CD4-positive, alpha-beta T cell (primary cell): ENCODE measurements at regions not wholly inside any gene's neighbourhood (a gene's known extent, or its start where the extent isn't known, plus 50 kb on each side); places are given as distances from the start of the nearest gene placed in this dataset.

Experiments
- ATAC-seq: fragments of 200-7000 bp; cut with Tn5 transposase; one replicate; pipeline ENCODE4 v1.10.0; 2022; ENCODE audit warnings: mild to moderate bottlenecking; ENCODE audit not compliant: poor library complexity
- CTCF ChIA-PET: fragments of 350-600 bp; sonication (Branson Sonifier 250); formaldehyde crosslinking; loops from one replicate; lab custom pipeline; 2021; ENCODE audit warnings: antibody characterized with exemption, inconsistent platforms; lab: Charles Lee
- POLR2A ChIA-PET: fragments of 350-600 bp; sonication (Branson Sonifier 250); formaldehyde crosslinking; loops from one replicate; lab custom pipeline; 2021; ENCODE audit warnings: antibody characterized with exemption, inconsistent platforms; lab: Charles Lee
- DNase-seq, 14 experiments: peaks; one replicate each; pipeline ENCODE4 v3.0.0-alpha.2; 2013 to 2020; ENCODE audit warnings: mixed read lengths in 2 of 14
- H3K27ac ChIP-seq, 2 donors: one replicate each; pipeline versions ENCODE4 v1.5.1 to v1.7.0; 2013; ENCODE audit warnings: low read length in 2 of 2, low read depth in 1 of 2, mild to moderate bottlenecking in 1 of 2
- H3K27me3 ChIP-seq, 2 experiments: 1 replicate in 1 of 2; 2 replicates in 1 of 2; pipeline versions ENCODE4 v1.6.1 to v1.7.0; 2013; ENCODE audit warnings: low read length in 2 of 2, control low read depth in 1 of 2, mild to moderate bottlenecking in 1 of 2, moderate library complexity in 1 of 2; ENCODE audit not compliant: insufficient read depth in 2 of 2, control insufficient read depth in 1 of 2
- H3K36me3 ChIP-seq: one replicate; pipeline ENCODE4 v1.6.1; 2013; ENCODE audit warnings: low read length, control low read depth; ENCODE audit not compliant: insufficient read depth
- H3K4me1 ChIP-seq: one replicate; pipeline ENCODE4 v1.6.1; 2013; ENCODE audit warnings: low read length, control low read depth; ENCODE audit not compliant: insufficient read depth
- H3K4me3 ChIP-seq: one replicate; pipeline ENCODE4 v1.5.1; 2013; ENCODE audit warnings: mild to moderate bottlenecking, low read length, moderate library complexity
- H3K9me3 ChIP-seq, 2 experiments: 1 replicate in 1 of 2; 2 replicates in 1 of 2; pipeline versions ENCODE4 v1.6.1 to v1.7.0; 2013; ENCODE audit warnings: low read length in 2 of 2, mild to moderate bottlenecking in 2 of 2, control low read depth in 1 of 2, moderate library complexity in 1 of 2; ENCODE audit not compliant: control insufficient read depth in 1 of 2, insufficient read depth in 1 of 2
- H3K27ac Mint-ChIP-seq: one replicate; pipeline ENCODE4 v1.8.0; 2020; ENCODE audit warnings: mixed read lengths
- H3K27me3 Mint-ChIP-seq: one replicate; pipeline ENCODE4 v1.8.0; 2021; ENCODE audit warnings: mixed read lengths
- H3K36me3 Mint-ChIP-seq: one replicate; pipeline ENCODE4 v1.8.0; 2021; ENCODE audit warnings: low read depth, mixed read lengths
- H3K4me1 Mint-ChIP-seq: one replicate; pipeline ENCODE4 v1.8.0; 2021; ENCODE audit warnings: low read depth, mixed read lengths
- H3K4me3 Mint-ChIP-seq: one replicate; pipeline ENCODE4 v1.8.0; 2020; ENCODE audit warnings: mild to moderate bottlenecking, mixed read lengths
- H3K9me3 Mint-ChIP-seq: one replicate; pipeline ENCODE4 v1.8.0; 2020; ENCODE audit warnings: mixed read lengths
- CTCF ChIP-seq: fragments of 200-600 bp; IDR thresholded peaks from one replicate; pipeline ENCODE4 v1.8.0; 2022; ENCODE audit warnings: antibody characterized with exemption, mild to moderate bottlenecking
- intact Hi-C, 2 experiments: fragments of 100-400 bp; cut with DNase I in 1 of 2; cut with micrococcal nuclease in 1 of 2; formaldehyde crosslinking; loops; one replicate each; pipeline versions ENCODE4 v1.15.1 to v1.9.0; 2023 to 2025; cut with DNase I, micrococcal nuclease

DNA sequence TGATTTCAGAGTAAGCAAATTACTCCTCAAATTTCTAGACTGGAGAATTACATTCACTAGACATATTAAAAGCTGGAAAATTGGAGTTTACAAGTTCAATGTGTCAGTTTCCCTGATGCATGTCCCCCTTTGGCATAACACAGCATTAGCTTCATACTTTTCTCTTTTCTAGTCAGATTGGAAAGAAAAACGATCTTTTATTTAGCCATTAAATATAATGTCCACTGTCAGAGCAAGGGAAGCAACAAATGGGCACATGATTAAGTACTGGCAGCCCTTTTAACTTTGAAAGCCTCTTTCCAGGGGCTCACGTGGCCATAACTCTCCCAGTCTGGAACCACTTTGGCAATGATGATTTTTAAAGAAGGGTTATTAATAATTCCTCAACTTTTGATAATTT lies 203.3 kb downstream of the KCNN2 start:
- Histone ChIP-seq H3K27ac (no peak overlapping the region), H3K36me3 (no peaks in the 10 kb centered on the region), H3K9me3 (peaks cover 0 to 4% of the 10 kb centered on the region in 2 experiments), H3K4me3 (no peak overlapping the region), H3K4me1 (no peaks in the 10 kb centered on the region), H3K27me3 (no peaks in the 10 kb centered on the region)
- H3K36me3 Mint-ChIP-seq: no peaks in the 10 kb centered on the region
- H3K27ac Mint-ChIP-seq: no peak overlapping the region
- ChIA-PET POLR2A (no interaction called here), CTCF (no interaction called here)
- intact Hi-C loops: no loop called here
- H3K27me3 Mint-ChIP-seq: no peaks in the 10 kb centered on the region
- TF ChIP-seq CTCF: no peak
- H3K9me3 Mint-ChIP-seq: peaks cover 9% of the 10 kb centered on the region
- H3K4me1 Mint-ChIP-seq: no peaks in the 10 kb centered on the region
- no peak overlapping the region for H3K4me3 Mint-ChIP-seq
- DNase-seq: no peak
- no peak for ATAC-seq

DNA sequence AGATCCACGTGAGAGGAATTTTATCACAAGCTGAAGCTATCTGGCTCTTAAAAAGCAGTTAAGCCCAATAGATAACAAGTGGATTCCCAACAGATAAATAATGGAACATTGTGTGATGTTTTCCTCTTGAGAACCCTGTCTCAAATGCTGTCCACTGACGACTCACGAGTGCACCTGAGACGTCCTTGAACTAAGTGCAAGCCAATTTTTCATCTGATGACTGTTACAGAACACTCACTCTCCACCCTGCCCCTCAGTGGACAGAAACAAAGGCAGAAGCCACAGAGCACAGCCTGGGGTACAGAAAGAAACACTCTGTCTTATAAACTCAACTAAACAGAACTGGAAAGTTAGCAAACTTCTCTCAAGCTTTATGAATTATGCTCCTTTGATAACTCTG lies 199.5 kb downstream of the KCNN2 start:
- Histone ChIP-seq H3K4me3 (no peak overlapping the region), H3K36me3 (no peaks in the 10 kb centered on the region), H3K9me3 (peaks cover 0 to under 1% of the 10 kb centered on the region in 2 experiments), H3K4me1 (no peaks in the 10 kb centered on the region), H3K27ac (no peak overlapping the region), H3K27me3 (no peaks in the 10 kb centered on the region)
- H3K36me3 Mint-ChIP-seq: no peaks in the 10 kb centered on the region
- no peak for TF ChIP-seq CTCF
- H3K4me3 Mint-ChIP-seq: no peak overlapping the region
- no peaks in the 10 kb centered on the region for H3K27me3 Mint-ChIP-seq
- peaks cover 4% of the 10 kb centered on the region for H3K9me3 Mint-ChIP-seq
- ATAC-seq: no peak
- ChIA-PET POLR2A (no interaction called here), CTCF (interaction anchor here (1.1 kb wide), 1 partner anchor 14 kb away, joined by 3 read pairs; no protein-coding TSS in a partner anchor)
- no peaks in the 10 kb centered on the region for H3K4me1 Mint-ChIP-seq
- intact Hi-C loops: no loop called here
- DNase-seq: no peak
- no peak overlapping the region for H3K27ac Mint-ChIP-seq
